ENCODE measurements at regions not wholly inside any gene's neighbourhood (a gene's known extent, or its start where the extent isn't known, plus 50 kb on each side); places are given as distances from the start of the nearest gene placed in this dataset.

- peak; percentile 24 for DNase-seq
Measured at GRCh38 chr2:8049176-8049575, 632.7 kb upstream of the ID2 start.

GRCh38 chr2:8049851-8050571 lies 631.8 kb upstream of the ID2 start:
- no peak for DNase-seq

GRCh38 chr2:8053216-8053615 lies 628.6 kb upstream of the ID2 start:
- no peak for DNase-seq

GRCh38 chr2:8054070-8054469 lies 627.8 kb upstream of the ID2 start:
- DNase-seq: no peak

GRCh38 chr2:8058652-8059051 lies 623.2 kb upstream of the ID2 start:
- DNase-seq: no peak

- no peak for DNase-seq
Measured at GRCh38 chr2:8059255-8059654, 622.6 kb upstream of the ID2 start.

- DNase-seq: no peak
Measured at GRCh38 chr2:8059794-8060193, 622.1 kb upstream of the ID2 start.

GRCh38 chr2:8061219-8061618 lies 620.6 kb upstream of the ID2 start:
- DNase-seq: no peak

GRCh38 chr2:8064603-8065002 lies 617.3 kb upstream of the ID2 start:
- DNase-seq: no peak

GRCh38 chr2:8065191-8065590 lies 616.7 kb upstream of the ID2 start:
- no peak for DNase-seq

GRCh38 chr2:8067784-8068336 lies 614.0 kb upstream of the ID2 start:
- DNase-seq: no peak

- no peak for DNase-seq
Measured at GRCh38 chr2:8072907-8073306, 608.9 kb upstream of the ID2 start.

- no peak for DNase-seq
Measured at GRCh38 chr2:8073916-8074315, 607.9 kb upstream of the ID2 start.

GRCh38 chr2:8076448-8077342 lies 605.2 kb upstream of the ID2 start:
- DNase-seq: no peak

GRCh38 chr2:8078705-8079104 lies 603.2 kb upstream of the ID2 start:
- DNase-seq: no peak

- no peak for DNase-seq
Measured at GRCh38 chr2:8080063-8080462, 601.8 kb upstream of the ID2 start.

- no peak for DNase-seq
Measured at GRCh38 chr2:8081130-8081529, 600.7 kb upstream of the ID2 start.

GRCh38 chr2:8082840-8083239 lies 599.0 kb upstream of the ID2 start:
- no peak for DNase-seq

- DNase-seq: no peak
Measured at GRCh38 chr2:8086357-8086756, 595.5 kb upstream of the ID2 start.

- DNase-seq: no peak
Measured at GRCh38 chr2:8086796-8087479, 594.9 kb upstream of the ID2 start.

GRCh38 chr2:8087480-8087840 lies 594.4 kb upstream of the ID2 start:
- DNase-seq: no peak

- DNase-seq: no peak
Measured at GRCh38 chr2:8088810-8089209, 593.0 kb upstream of the ID2 start.

- DNase-seq: no peak
Measured at GRCh38 chr2:8089596-8089995, 592.3 kb upstream of the ID2 start.

All from left kidney (tissue), 1 donor.